ENCODE measurements at regions not wholly inside any gene's neighbourhood (a gene's known extent, or its start where the extent isn't known, plus 50 kb on each side); places are given as distances from the start of the nearest gene placed in this dataset.

DNA sequence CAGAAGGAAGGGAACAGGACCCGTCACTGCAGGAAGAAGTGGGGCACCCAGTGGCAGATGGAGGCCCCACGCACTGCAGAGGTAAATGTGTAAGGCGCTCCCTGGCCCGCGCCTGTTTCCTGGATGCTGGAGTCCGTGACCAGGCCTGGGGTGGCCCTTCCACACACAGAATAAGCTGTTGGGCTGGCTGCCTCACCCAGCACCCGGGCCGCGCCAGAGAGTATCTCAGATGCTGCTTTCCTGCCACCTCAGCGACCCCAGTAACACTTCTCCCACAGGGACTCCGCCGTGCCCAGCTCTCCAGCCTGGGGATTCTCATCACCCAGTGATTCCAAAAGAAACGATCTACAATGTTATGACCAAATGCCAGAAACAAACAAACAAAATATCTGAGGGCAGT lies 1993.1 kb downstream of the TP53TG3F start:
- no peak overlapping the region for H3K4me2 ChIP-seq (ENCODE audit: low read length)
- H3F3A ChIP-seq (ENCODE audit: control insufficient read depth, insufficient read depth): no peaks in the 10 kb centered on the region
- TF ChIP-seq CTCF (IDR thresholded peaks at IDR 0.05; ENCODE audit: low read depth, low read length, poor library complexity, severe bottlenecking): no peak
- TF ChIP-seq EZH2phosphoT487 (IDR thresholded peaks at IDR 0.05; ENCODE audit: borderline replicate concordance, low read length): no peak
- no peaks in the 10 kb centered on the region for H3K4me1 ChIP-seq (ENCODE audit: control insufficient read depth, low read length)
- H3K27me3 ChIP-seq (ENCODE audit: control insufficient read depth, low read length): no peaks in the 10 kb centered on the region
- H3K4me3 ChIP-seq (ENCODE audit: low read length): no peak overlapping the region
- no peaks in the 10 kb centered on the region for H3K9me2 ChIP-seq (replicated peaks; ENCODE audit: control insufficient read depth, low read length)
- no peaks in the 10 kb centered on the region for H3K79me2 ChIP-seq (ENCODE audit: control insufficient read depth, low read length)
- peaks cover 12% of the 10 kb centered on the region; the same call in 1 of the 2 replicates for H3K9me3 ChIP-seq (ENCODE audit: control insufficient read depth, insufficient read depth, low read length)
- H4K20me1 ChIP-seq (ENCODE audit: control insufficient read depth, insufficient read depth, low read depth, low read length): no peaks in the 10 kb centered on the region
- H3K27ac ChIP-seq (ENCODE audit: low read depth, low read length): no peak overlapping the region
- H3K36me3 ChIP-seq (ENCODE audit: control insufficient read depth, low read length): no peaks in the 10 kb centered on the region

DNA sequence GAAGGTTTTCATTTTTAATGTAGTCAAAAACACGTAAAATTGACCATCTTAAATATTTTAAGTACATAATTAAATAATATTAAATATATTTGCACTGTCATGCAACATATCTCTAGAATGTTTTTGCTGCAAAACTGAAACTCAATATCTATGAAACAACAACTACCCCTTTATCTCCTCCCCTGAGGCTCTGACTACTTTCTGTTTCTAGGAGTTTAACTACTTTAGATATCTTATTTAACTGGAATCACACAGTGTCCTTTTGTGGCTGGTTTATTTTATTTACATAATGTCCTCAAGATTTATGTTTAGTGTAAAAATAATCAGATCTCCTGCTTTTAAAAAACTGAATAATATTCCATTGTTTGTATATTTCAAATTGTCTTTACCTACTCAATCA lies 2003.9 kb downstream of the TP53TG3F start:
- no peaks in the 10 kb centered on the region for H3K27me3 ChIP-seq (ENCODE audit: control insufficient read depth, low read length)
- no peaks in the 10 kb centered on the region; the same call in 1 of the 2 replicates for H3K9me3 ChIP-seq (ENCODE audit: control insufficient read depth, insufficient read depth, low read length)
- no peaks in the 10 kb centered on the region for H3F3A ChIP-seq (ENCODE audit: control insufficient read depth, insufficient read depth)
- H3K4me3 ChIP-seq (ENCODE audit: low read length): no peak overlapping the region
- no peaks in the 10 kb centered on the region for H3K36me3 ChIP-seq (ENCODE audit: control insufficient read depth, low read length)
- no peak overlapping the region for H3K27ac ChIP-seq (ENCODE audit: low read depth, low read length)
- no peaks in the 10 kb centered on the region for H4K20me1 ChIP-seq (ENCODE audit: control insufficient read depth, insufficient read depth, low read depth, low read length)
- H3K9me2 ChIP-seq (replicated peaks; ENCODE audit: control insufficient read depth, low read length): no peaks in the 10 kb centered on the region
- no peak overlapping the region for H3K4me2 ChIP-seq (ENCODE audit: low read length)
- no peak for TF ChIP-seq CTCF (IDR thresholded peaks at IDR 0.05; ENCODE audit: low read depth, low read length, poor library complexity, severe bottlenecking)
- no peak for TF ChIP-seq EZH2phosphoT487 (IDR thresholded peaks at IDR 0.05; ENCODE audit: borderline replicate concordance, low read length)
- H3K4me1 ChIP-seq (ENCODE audit: control insufficient read depth, low read length): no peaks in the 10 kb centered on the region
- H3K79me2 ChIP-seq (ENCODE audit: control insufficient read depth, low read length): no peaks in the 10 kb centered on the region

GRCh38 chr16:35480361-35480760 lies 2020.9 kb downstream of the TP53TG3F start:
- no peaks in the 10 kb centered on the region for H3F3A ChIP-seq (ENCODE audit: control insufficient read depth, insufficient read depth)
- no peaks in the 10 kb centered on the region for H3K79me2 ChIP-seq (ENCODE audit: control insufficient read depth, low read length)
- no peaks in the 10 kb centered on the region for H3K9me2 ChIP-seq (replicated peaks; ENCODE audit: control insufficient read depth, low read length)
- no peaks in the 10 kb centered on the region for H4K20me1 ChIP-seq (ENCODE audit: control insufficient read depth, insufficient read depth, low read depth, low read length)
- no peaks in the 10 kb centered on the region for H3K36me3 ChIP-seq (ENCODE audit: control insufficient read depth, low read length)
- no peak overlapping the region for H3K4me3 ChIP-seq (ENCODE audit: low read length)
- no peak for TF ChIP-seq CTCF (IDR thresholded peaks at IDR 0.05; ENCODE audit: low read depth, low read length, poor library complexity, severe bottlenecking)
- TF ChIP-seq EZH2phosphoT487 (IDR thresholded peaks at IDR 0.05; ENCODE audit: borderline replicate concordance, low read length): no peak
- no peaks in the 10 kb centered on the region for H3K4me1 ChIP-seq (ENCODE audit: control insufficient read depth, low read length)
- H3K27ac ChIP-seq (ENCODE audit: low read depth, low read length): no peak overlapping the region
- no peaks in the 10 kb centered on the region for H3K9me3 ChIP-seq (ENCODE audit: control insufficient read depth, insufficient read depth, low read length)
- no peaks in the 10 kb centered on the region for H3K27me3 ChIP-seq (ENCODE audit: control insufficient read depth, low read length)
- no peak overlapping the region for H3K4me2 ChIP-seq (ENCODE audit: low read length)

GRCh38 chr16:35480988-35481387 lies 2021.6 kb downstream of the TP53TG3F start:
- Histone ChIP-seq H3K36me3 (ENCODE audit: control insufficient read depth, low read length) (no peaks in the 10 kb centered on the region), H3K4me3 (ENCODE audit: low read length) (no peak overlapping the region), H3K27me3 (ENCODE audit: control insufficient read depth, low read length) (no peaks in the 10 kb centered on the region), H3K79me2 (ENCODE audit: control insufficient read depth, low read length) (no peaks in the 10 kb centered on the region), H3F3A (ENCODE audit: control insufficient read depth, insufficient read depth) (no peaks in the 10 kb centered on the region), H3K9me2 (replicated peaks; ENCODE audit: control insufficient read depth, low read length) (no peaks in the 10 kb centered on the region), H3K4me1 (ENCODE audit: control insufficient read depth, low read length) (no peaks in the 10 kb centered on the region), H3K9me3 (ENCODE audit: control insufficient read depth, insufficient read depth, low read length) (no peaks in the 10 kb centered on the region; the same call in 1 of the 2 replicates), H3K27ac (ENCODE audit: low read depth, low read length) (no peak overlapping the region), H3K4me2 (ENCODE audit: low read length) (no peak overlapping the region), H4K20me1 (ENCODE audit: control insufficient read depth, insufficient read depth, low read depth, low read length) (no peaks in the 10 kb centered on the region)
- TF ChIP-seq CTCF (IDR thresholded peaks at IDR 0.05; ENCODE audit: low read depth, low read length, poor library complexity, severe bottlenecking) (no peak), EZH2phosphoT487 (IDR thresholded peaks at IDR 0.05; ENCODE audit: borderline replicate concordance, low read length) (no peak)

Data from DOHH2 (cell line).